HUES64 (cell line): ENCODE measurements at regions not wholly inside any gene's neighbourhood (a gene's known extent, or its start where the extent isn't known, plus 50 kb on each side); places are given as distances from the start of the nearest gene placed in this dataset.
A peak's percentile ranks its signal among the peaks of the same experiment; 100 is the strongest.

Source experiments
- H3K27ac ChIP-seq: 2 replicates; pipeline ENCODE4 v1.7.0; 2013; ENCODE audit warnings: low read depth, low read length, inconsistent platforms
- H3K27me3 ChIP-seq: 2 replicates; pipeline ENCODE4 v1.6.1; 2013; ENCODE audit warnings: mild to moderate bottlenecking, low read length; ENCODE audit not compliant: insufficient read depth
- H3K36me3 ChIP-seq: 2 replicates; pipeline ENCODE4 v1.6.1; 2013; ENCODE audit warnings: mild to moderate bottlenecking, low read length; ENCODE audit not compliant: insufficient read depth
- H3K4me1 ChIP-seq: 2 replicates; pipeline ENCODE4 v1.6.1; 2013; ENCODE audit warnings: mild to moderate bottlenecking, low read length, moderate library complexity; ENCODE audit not compliant: insufficient read depth
- H3K4me3 ChIP-seq: 2 replicates; pipeline ENCODE4 v1.5.1; 2013; ENCODE audit warnings: mild to moderate bottlenecking, low read length, moderate library complexity
- H3K9ac ChIP-seq: 2 replicates; pipeline ENCODE4 v1.6.1; 2013; ENCODE audit warnings: mild to moderate bottlenecking, low read depth, low read length
- H3K9me3 ChIP-seq: 2 replicates; pipeline ENCODE4 v1.6.1; 2013; ENCODE audit warnings: low read depth, low read length; ENCODE audit not compliant: insufficient read depth
- WGBS: fragments of 150-250, 120-280 bp; methylation state at CpG from one replicate; pipeline ENCODE4 v1.1.7; 2013; ENCODE audit warnings: missing lambda C conversion rate; 5-methylcytosine and 5-hydroxymethylcytosine counted together

GRCh38 chr14:61160798-61161197, 120.3 kb downstream of the TMEM30B start:
- Histone ChIP-seq H3K27ac (no peak overlapping the region), H3K27me3 (no peaks in the 10 kb centered on the region), H3K9me3 (peaks cover 6% of the 10 kb centered on the region; the same call in 1 of the 2 replicates), H3K9ac (no peak overlapping the region), H3K4me3 (no peak overlapping the region), H3K4me1 (no peaks in the 10 kb centered on the region), H3K36me3 (no peaks in the 10 kb centered on the region)
- 91% methylated on average over 2 of the region's 2 CpGs for WGBS

GRCh38 chr14:61154641-61155040, 126.5 kb downstream of the TMEM30B start:
- Histone ChIP-seq H3K9ac (no peak overlapping the region), H3K27me3 (no peaks in the 10 kb centered on the region), H3K4me3 (no peak overlapping the region), H3K9me3 (no peaks in the 10 kb centered on the region), H3K27ac (peak overlapping the region; percentile 32; the same call in 1 of the 2 replicates), H3K4me1 (peaks cover 26% of the 10 kb centered on the region), H3K36me3 (no peaks in the 10 kb centered on the region)
- WGBS: 79% methylated on average over 2 of the region's 2 CpGs

- Histone ChIP-seq H3K27ac (peak overlapping the region; percentile 46), H3K4me1 (peaks cover 26% of the 10 kb centered on the region), H3K9ac (no peak overlapping the region), H3K36me3 (no peaks in the 10 kb centered on the region), H3K4me3 (no peak overlapping the region), H3K27me3 (no peaks in the 10 kb centered on the region), H3K9me3 (no peaks in the 10 kb centered on the region)
- 61% methylated on average over 8 of the region's 8 CpGs for WGBS
Measured at GRCh38 chr14:61153914-61154545, 127.1 kb downstream of the TMEM30B start.

GRCh38 chr14:61153431-61153830, 127.7 kb downstream of the TMEM30B start:
- Histone ChIP-seq H3K27ac (peak overlapping the region; percentile 46), H3K27me3 (no peaks in the 10 kb centered on the region), H3K9ac (no peak overlapping the region), H3K4me1 (peaks cover 26% of the 10 kb centered on the region), H3K36me3 (no peaks in the 10 kb centered on the region), H3K9me3 (no peaks in the 10 kb centered on the region), H3K4me3 (no peak overlapping the region)
- WGBS: 68% methylated on average over 3 of the region's 3 CpGs

GRCh38 chr14:61152851-61153364, 128.2 kb downstream of the TMEM30B start:
- Histone ChIP-seq H3K4me1 (peaks cover 26% of the 10 kb centered on the region), H3K27ac (peak overlapping the region; percentile 0; the same call in 1 of the 2 replicates)
- 99% methylated on average over 3 of the region's 3 CpGs for WGBS

GRCh38 chr14:61151251-61151650, 129.9 kb downstream of the TMEM30B start:
- Histone ChIP-seq H3K4me1 (peaks cover 26% of the 10 kb centered on the region), H3K9ac (no peak overlapping the region), H3K27me3 (no peaks in the 10 kb centered on the region), H3K9me3 (no peaks in the 10 kb centered on the region), H3K27ac (no peak overlapping the region), H3K36me3 (no peaks in the 10 kb centered on the region), H3K4me3 (no peak overlapping the region)
- 99% methylated on average over 2 of the region's 4 CpGs for WGBS

More at GRCh38 chr14:61152851-61153364, 128.2 kb downstream of the TMEM30B start:
- Histone ChIP-seq H3K9me3 (no peaks in the 10 kb centered on the region), H3K4me3 (no peak overlapping the region), H3K9ac (no peak overlapping the region), H3K36me3 (no peaks in the 10 kb centered on the region), H3K27me3 (no peaks in the 10 kb centered on the region)

GRCh38 chr14:61150851-61151250, 130.3 kb downstream of the TMEM30B start:
- Histone ChIP-seq H3K4me1 (peaks cover 26% of the 10 kb centered on the region), H3K9me3 (no peaks in the 10 kb centered on the region), H3K27me3 (no peaks in the 10 kb centered on the region), H3K36me3 (no peaks in the 10 kb centered on the region), H3K27ac (no peak overlapping the region), H3K4me3 (no peak overlapping the region), H3K9ac (no peak overlapping the region)
- WGBS: 92% methylated on average over 3 of the region's 3 CpGs

- H3K9ac ChIP-seq: no peak overlapping the region
- peaks cover 4% of the 10 kb centered on the region for H3K9me3 ChIP-seq
- no peaks in the 10 kb centered on the region for H3K27me3 ChIP-seq
- no peaks in the 10 kb centered on the region for H3K36me3 ChIP-seq
- no peak overlapping the region for H3K4me3 ChIP-seq
- H3K4me1 ChIP-seq: peaks cover 25% of the 10 kb centered on the region
- H3K27ac ChIP-seq: no peak overlapping the region
Measured at GRCh38 chr14:61149896-61150295, 131.2 kb downstream of the TMEM30B start.

- H3K27me3 ChIP-seq: no peaks in the 10 kb centered on the region
- H3K4me1 ChIP-seq: peaks cover 14% of the 10 kb centered on the region
- no peak overlapping the region for H3K4me3 ChIP-seq
- peaks cover 15% of the 10 kb centered on the region for H3K9me3 ChIP-seq
- H3K27ac ChIP-seq: no peak overlapping the region
- WGBS: 98% methylated on average over 4 of the region's 4 CpGs
- no peaks in the 10 kb centered on the region for H3K36me3 ChIP-seq
- no peak overlapping the region for H3K9ac ChIP-seq
Measured at GRCh38 chr14:61148742-61149350, 132.3 kb downstream of the TMEM30B start.

GRCh38 chr14:61147831-61148549, 133.1 kb downstream of the TMEM30B start:
- Histone ChIP-seq H3K36me3 (no peaks in the 10 kb centered on the region), H3K27ac (no peak overlapping the region), H3K9ac (no peak overlapping the region), H3K9me3 (peaks cover 23% of the 10 kb centered on the region), H3K4me3 (no peak overlapping the region), H3K4me1 (peaks cover 6% of the 10 kb centered on the region; the same call in 1 of the 2 replicates), H3K27me3 (no peaks in the 10 kb centered on the region)
- 93% methylated on average over 21 of the region's 21 CpGs for WGBS

GRCh38 chr14:61147381-61147821, 133.7 kb downstream of the TMEM30B start:
- H3K4me1 ChIP-seq: no peaks in the 10 kb centered on the region
- no peaks in the 10 kb centered on the region for H3K36me3 ChIP-seq
- 95% methylated on average over 7 of the region's 7 CpGs for WGBS
- H3K27ac ChIP-seq: no peak overlapping the region
- no peaks in the 10 kb centered on the region for H3K27me3 ChIP-seq
- no peak overlapping the region for H3K4me3 ChIP-seq
- peaks cover 29% of the 10 kb centered on the region for H3K9me3 ChIP-seq
- no peak overlapping the region for H3K9ac ChIP-seq
